ENCODE measurements at regions not wholly inside any gene's neighbourhood (a gene's known extent, or its start where the extent isn't known, plus 50 kb on each side); places are given as distances from the start of the nearest gene placed in this dataset.

DNA sequence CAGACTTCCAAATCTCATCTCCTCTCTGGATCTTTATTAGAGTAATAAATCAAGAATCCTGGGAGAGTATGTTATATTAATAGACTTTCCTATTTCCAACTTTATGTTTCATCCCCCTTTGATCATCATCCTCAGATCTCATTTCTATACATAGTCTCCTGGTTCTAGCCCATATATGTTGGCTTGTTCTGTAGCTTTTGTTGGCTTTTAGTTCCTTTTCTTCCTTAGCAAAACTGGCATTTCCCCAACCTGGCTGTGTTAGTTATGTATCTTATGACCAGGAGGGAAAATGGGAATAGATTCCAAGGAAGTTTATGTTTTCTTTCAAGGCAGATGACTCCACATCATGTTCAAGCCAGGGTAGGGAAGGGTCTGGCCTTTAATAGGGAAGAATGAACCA lies 2464.5 kb downstream of the PCDH9 start:
- Histone ChIP-seq H3K79me2 (ENCODE audit: insufficient read depth, low read length) (no peaks in the 10 kb centered on the region), H3F3A (ENCODE audit: insufficient read depth) (no peaks in the 10 kb centered on the region), H4K20me1 (ENCODE audit: low read depth, low read length) (no peaks in the 10 kb centered on the region), H3K4me3 (ENCODE audit: insufficient read depth, low read length, poor library complexity, severe bottlenecking) (no peak overlapping the region), H3K27ac (ENCODE audit: low read depth, low read length) (no peak overlapping the region), H2AFZ (ENCODE audit: low read depth, low read length, severe bottlenecking) (no peak overlapping the region), H3K9me2 (replicated peaks; ENCODE audit: insufficient read depth, low read length) (no peaks in the 10 kb centered on the region), H3K9ac (ENCODE audit: low read length) (no peak overlapping the region), H3K27me3 (ENCODE audit: low read length) (no peaks in the 10 kb centered on the region), H3K4me2 (ENCODE audit: low read depth, low read length, poor library complexity, severe bottlenecking) (no peak overlapping the region), H3K36me3 (ENCODE audit: low read length) (no peaks in the 10 kb centered on the region), H3K9me3 (ENCODE audit: insufficient read depth, low read length) (no peaks in the 10 kb centered on the region; the same call in 1 of the 2 replicates)
- TF ChIP-seq CTCF (IDR thresholded peaks at IDR 0.05; ENCODE audit: insufficient read depth, low read length, poor library complexity, severe bottlenecking) (no peak), EZH2phosphoT487 (conservative IDR thresholded peaks at IDR 0.05; ENCODE audit: low read length) (no peak)

- Histone ChIP-seq H3K9me3 (ENCODE audit: insufficient read depth, low read length) (no peaks in the 10 kb centered on the region), H3K9me2 (replicated peaks; ENCODE audit: insufficient read depth, low read length) (no peaks in the 10 kb centered on the region), H3K27me3 (ENCODE audit: low read length) (no peaks in the 10 kb centered on the region), H3K4me3 (ENCODE audit: insufficient read depth, low read length, poor library complexity, severe bottlenecking) (no peak overlapping the region), H4K20me1 (ENCODE audit: low read depth, low read length) (no peaks in the 10 kb centered on the region), H3K27ac (ENCODE audit: low read depth, low read length) (no peak overlapping the region), H2AFZ (ENCODE audit: low read depth, low read length, severe bottlenecking) (no peak overlapping the region), H3K9ac (ENCODE audit: low read length) (no peak overlapping the region), H3K4me2 (ENCODE audit: low read depth, low read length, poor library complexity, severe bottlenecking) (no peak overlapping the region), H3K79me2 (ENCODE audit: insufficient read depth, low read length) (no peaks in the 10 kb centered on the region), H3K36me3 (ENCODE audit: low read length) (no peaks in the 10 kb centered on the region), H3F3A (ENCODE audit: insufficient read depth) (no peaks in the 10 kb centered on the region)
- no peak for TF ChIP-seq EZH2phosphoT487 (conservative IDR thresholded peaks at IDR 0.05; ENCODE audit: low read length)
- no peak for TF ChIP-seq CTCF (IDR thresholded peaks at IDR 0.05; ENCODE audit: insufficient read depth, low read length, poor library complexity, severe bottlenecking)
These were observed 2471.5 kb downstream of the PCDH9 start for GRCh38 chr13:64758521-64759244.

- H3K4me2 ChIP-seq (ENCODE audit: low read depth, low read length, poor library complexity, severe bottlenecking) = no peak overlapping the region
- H3K36me3 ChIP-seq (ENCODE audit: low read length) = no peaks in the 10 kb centered on the region
- H3K9me2 ChIP-seq (replicated peaks; ENCODE audit: insufficient read depth, low read length) = no peaks in the 10 kb centered on the region
- no peaks in the 10 kb centered on the region for H3K9me3 ChIP-seq (ENCODE audit: insufficient read depth, low read length)
- H3K79me2 ChIP-seq (ENCODE audit: insufficient read depth, low read length) = no peaks in the 10 kb centered on the region
- H3K27ac ChIP-seq (ENCODE audit: low read depth, low read length) = no peak overlapping the region
- H3K4me3 ChIP-seq (ENCODE audit: insufficient read depth, low read length, poor library complexity, severe bottlenecking) = no peak overlapping the region
- H3K27me3 ChIP-seq (ENCODE audit: low read length) = no peaks in the 10 kb centered on the region
- H3F3A ChIP-seq (ENCODE audit: insufficient read depth) = no peaks in the 10 kb centered on the region
- no peak overlapping the region for H2AFZ ChIP-seq (ENCODE audit: low read depth, low read length, severe bottlenecking)
- no peaks in the 10 kb centered on the region for H4K20me1 ChIP-seq (ENCODE audit: low read depth, low read length)
- no peak overlapping the region for H3K9ac ChIP-seq (ENCODE audit: low read length)
- TF ChIP-seq EZH2phosphoT487 (conservative IDR thresholded peaks at IDR 0.05; ENCODE audit: low read length) (no peak), CTCF (IDR thresholded peaks at IDR 0.05; ENCODE audit: insufficient read depth, low read length, poor library complexity, severe bottlenecking) (no peak)
These were observed 2473.5 kb downstream of the PCDH9 start for GRCh38 chr13:64756621-64757020.

All from SU-DHL-6 (cell line).